Activated naive CD4-positive, alpha-beta T cell treated with Interleukin-2 at 50 U/mL for 16 hours (primary cell): ENCODE measurements at regions not wholly inside any gene's neighbourhood (a gene's known extent, or its start where the extent isn't known, plus 50 kb on each side); places are given as distances from the start of the nearest gene placed in this dataset.

Experiments used
- DNase-seq: peaks from one replicate; pipeline ENCODE4 v3.0.0-alpha.2; 2020

DNA sequence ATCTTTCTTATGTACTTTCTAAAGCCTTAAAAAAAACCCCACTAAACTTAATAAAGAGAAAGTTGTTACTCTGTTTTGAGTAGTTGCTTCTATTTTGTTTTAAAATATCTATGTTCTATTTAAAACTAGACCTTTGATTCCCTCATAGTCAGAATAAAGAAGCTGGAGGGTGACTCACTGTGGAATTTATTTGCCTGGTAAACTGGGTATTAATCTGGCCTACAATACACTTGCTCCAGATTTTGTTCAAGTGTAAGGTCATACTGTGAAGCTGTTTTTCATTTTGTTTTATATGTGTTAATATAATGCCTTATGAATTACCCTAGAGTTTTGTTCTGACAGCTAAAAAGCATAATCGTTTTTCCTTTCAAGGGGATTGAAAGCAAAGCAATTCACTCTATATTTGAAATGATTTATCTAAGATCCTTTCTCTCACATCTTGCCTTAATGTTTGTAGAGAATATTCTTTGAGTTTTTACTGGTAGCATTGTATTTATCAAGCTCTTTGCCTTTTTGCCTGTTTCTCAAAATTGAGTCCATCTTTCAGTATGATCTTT is 277.4 kb upstream of the PITX2 start:
- no peak for DNase-seq

DNA sequence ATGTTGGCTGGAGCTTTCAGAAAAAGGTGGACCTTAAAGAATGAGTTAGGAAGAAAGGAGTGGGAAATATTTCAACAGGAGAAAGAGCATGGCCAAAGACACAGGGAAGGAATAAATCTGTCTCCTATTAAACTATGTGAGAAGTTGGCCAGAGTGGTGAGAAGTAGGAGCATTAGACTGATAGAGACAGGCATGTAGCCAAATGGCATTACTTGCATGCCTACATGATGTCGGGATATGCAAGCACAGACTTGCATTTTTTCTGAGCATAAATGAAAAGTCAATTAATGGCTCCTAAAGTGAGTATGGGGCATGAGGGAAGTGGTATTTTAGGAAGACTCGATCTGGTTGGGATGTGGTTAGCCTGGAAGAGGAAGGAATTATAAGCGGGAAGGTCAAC is 279.6 kb upstream of the PITX2 start:
- DNase-seq, result no peak

DNA sequence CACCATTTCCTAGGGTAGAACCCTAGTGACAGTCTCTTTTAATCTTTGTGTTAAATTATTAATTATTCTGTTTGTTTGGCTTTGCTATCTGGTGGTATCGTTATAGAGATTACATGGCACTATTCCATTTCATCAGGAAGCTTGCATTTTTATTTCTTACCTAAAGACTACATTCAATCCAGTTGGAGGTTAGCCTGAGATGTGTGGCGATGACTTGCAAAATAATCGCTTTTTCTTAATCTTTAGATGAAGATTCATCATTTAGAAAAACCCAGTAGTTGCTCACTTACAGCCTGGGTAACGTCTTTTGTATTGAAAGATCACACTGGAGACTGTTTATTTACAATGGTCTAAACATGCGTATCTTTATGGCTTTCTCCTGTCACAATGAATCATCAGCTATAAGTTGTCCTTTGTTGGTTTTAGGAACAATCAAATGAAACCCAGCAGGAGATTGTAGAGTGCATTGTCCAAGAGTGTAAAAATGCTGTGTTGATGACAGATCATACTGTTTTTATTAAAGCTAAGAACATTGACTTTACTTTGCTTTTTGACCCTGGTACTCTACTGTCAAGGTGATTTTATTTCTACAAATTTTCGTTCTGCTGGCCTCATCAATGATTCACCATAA is 281.7 kb upstream of the PITX2 start:
- no peak for DNase-seq

DNA sequence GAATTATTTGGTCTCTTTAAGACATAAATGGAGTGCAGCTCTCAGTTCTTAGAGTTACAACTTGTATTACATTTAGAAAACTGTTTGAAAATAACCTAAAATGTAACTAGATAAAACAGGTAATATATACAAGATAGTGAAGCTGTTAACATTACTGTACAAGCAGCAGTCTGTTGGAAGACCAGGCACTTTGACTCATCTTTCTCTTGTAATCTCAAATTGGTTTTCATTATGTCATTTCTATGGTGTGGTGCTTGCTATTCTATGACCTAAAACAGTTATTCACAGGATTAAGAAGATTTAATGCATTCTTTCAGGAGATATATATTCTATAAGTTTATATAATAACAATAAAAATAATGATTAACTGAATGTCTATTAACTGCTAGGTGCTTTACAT is 282.5 kb upstream of the PITX2 start:
- no peak for DNase-seq

DNA sequence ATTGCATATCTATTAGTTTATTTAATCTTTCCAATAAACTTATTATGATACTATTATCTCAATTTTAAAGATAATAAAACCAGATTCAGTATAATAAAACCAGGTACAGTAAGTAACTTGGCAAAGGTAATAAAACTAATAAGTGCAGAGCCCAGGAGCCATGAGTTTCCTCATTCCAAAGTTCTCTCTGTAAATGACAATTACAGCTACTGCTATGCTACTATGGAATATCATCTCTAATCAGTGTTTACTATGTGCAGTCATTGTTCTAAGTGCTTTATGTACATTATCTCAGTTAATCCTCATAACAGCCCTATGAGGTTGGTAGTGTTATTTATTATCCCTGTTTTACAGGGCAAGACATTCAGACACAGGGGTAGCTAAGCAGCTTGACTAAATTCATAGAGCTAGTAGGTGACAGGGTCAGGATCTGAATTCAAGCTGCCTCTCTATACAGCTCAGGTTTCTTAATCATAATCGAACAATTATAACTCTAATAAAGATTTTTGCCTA is 285.0 kb upstream of the PITX2 start:
- DNase-seq, result no peak

DNA sequence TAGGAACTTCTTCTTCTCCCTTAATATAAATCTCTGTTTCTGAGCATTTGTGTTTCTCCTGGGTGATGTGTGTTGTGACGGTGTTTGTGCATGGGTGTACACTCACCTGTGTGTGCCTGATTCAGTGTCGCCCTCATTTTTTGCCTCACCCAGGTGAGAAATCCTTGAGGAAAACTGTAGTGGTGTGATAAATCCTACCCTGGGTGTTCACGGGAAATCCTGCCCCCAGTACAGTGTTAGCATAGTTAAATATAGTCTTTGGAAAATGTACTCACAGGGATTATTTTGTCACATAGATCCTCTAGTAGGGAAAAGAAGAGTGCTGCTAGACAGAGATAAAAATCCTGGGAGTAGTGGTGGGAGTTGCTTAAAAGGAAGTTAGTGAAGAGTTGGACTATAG is 291.9 kb upstream of the PITX2 start:
- no peak for DNase-seq

DNA sequence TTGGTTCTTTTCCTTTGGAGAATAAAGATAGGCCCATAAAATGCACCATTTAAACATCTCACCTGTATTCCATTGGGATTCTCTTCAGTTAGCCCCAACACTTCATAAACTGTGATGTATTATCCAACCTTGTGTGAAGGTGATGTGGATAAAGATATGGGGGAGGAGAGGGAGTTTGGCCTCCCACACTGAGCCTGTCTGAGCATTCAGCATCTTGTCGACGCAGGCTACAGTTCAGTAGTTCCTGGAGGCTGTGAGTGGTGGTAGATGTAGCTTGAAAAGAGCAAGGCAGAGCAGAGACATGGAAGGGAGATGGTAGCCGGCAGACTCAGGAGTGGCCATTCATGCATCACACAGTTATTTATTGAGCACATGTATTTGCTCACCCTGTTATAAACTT is 292.4 kb upstream of the PITX2 start:
- no peak for DNase-seq

DNA sequence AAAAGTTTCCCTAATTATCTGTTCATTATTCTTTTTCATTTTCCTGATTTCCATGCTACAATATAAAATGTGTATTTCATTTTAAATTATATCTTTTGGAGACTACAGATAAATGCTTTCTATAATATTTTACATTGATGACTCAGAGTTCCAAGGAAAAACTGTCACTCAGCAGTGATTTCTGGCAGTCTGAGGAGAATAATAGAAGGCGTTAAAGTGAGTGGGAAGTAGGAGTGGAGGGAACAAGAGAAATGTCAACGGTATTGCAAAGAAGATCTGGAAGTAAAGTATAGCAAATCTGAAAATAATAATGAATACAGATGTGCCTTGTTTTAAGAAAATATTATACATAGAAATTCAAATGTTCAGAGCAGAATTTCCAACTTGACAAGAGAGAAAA is 293.6 kb upstream of the PITX2 start:
- no peak for DNase-seq

DNA sequence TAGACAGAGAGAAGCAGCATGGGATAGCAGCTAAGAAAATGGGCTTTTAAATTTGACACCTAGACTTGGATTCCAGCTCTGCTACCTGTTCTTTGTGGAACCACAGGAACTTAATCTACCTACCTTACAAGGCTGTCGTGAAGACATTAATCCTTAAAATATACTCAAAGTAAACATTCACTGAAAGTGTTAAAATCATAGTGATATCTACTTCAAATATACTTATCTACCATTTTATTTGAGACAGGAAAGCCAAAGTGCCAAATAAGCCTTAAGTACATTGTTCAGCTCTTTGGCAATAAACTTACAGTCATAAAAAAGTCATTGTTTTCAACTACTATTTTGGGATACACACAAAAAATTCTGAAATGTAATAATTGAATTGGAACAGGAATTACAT is 295.0 kb upstream of the PITX2 start:
- no peak for DNase-seq

DNA sequence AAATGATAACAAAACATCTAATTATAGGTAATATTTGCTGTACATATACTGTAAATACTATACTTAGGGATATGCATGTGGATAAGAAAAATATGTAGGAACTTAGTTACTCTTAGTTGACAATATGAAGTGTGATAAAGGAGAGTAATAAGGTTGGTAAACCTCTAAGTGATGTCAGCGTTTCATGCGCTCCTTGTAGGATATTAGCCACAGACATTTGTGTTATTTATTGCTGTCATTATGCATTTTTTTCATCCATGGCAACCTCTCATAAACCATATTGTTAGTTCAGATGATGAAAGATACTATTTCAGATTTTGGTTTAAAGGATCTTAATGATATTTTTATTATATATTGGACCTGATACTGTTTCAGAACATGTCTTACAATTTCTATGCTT is 298.1 kb upstream of the PITX2 start:
- no peak for DNase-seq

DNA sequence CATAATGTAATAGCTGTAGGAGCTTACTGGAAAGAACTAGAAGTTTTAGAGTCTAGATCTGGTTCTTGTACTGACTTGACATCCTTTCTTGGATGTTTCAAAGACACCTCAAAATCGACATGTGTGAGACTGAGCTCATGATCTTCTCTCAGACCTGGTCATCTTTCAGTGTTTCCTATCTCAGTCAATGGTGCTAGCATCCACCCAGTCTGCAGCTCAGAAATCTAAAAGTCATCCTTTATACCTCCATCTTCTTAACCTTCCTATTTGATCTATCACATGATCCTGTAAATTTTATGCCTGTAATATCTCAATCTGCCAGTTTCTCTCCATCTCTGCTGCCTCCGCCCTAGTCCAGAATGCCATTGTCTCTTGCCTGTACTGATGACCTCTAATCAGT is 301.9 kb upstream of the PITX2 start:
- DNase-seq, result no peak

DNA sequence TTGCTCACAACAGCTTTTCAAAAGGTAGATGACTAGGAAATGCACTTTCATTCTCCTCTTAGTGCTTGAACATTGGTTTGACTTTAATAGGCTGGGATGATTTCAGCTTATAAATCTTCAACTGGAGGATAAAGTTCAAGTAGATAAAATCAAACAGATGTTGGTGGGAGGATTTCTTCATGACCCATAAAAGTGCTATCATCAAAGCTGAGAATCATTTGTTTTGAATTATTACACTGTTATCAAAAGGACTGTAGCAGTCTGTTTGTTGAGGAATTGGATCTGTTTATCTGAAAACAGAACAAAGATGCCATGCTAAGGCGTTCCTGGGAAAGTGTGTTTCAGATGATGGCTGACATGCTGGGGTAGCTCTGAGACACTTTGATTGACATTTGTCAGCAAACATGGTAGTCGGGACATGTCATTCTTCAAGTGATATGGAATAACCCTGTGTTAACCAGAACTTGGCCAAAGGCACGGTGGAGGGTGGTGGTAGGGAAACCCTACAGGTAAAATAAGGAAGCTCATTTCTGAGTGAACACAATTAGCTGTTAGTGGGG is 304.0 kb upstream of the PITX2 start:
- DNase-seq, result no peak

DNA sequence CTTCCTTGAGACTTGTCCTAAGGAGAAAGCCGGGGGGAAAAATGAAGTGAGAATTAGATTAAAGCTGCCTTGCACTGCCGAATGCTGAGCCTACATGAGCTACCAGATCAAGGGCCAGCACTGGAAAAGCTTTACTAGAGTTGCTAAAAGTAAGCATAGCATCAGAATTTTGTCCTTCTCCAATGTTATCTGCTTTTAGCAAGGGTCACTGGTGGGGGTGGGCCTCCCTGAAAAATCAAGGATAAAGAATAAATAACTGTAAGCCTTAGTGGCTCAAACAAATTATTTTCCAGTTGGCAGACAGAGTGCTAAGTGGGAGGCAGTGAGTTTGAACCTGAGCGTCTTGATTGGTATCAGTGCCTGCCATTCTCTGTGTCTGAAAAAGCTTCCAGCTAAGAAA is 310.5 kb upstream of the PITX2 start:
- DNase-seq, result no peak

DNA sequence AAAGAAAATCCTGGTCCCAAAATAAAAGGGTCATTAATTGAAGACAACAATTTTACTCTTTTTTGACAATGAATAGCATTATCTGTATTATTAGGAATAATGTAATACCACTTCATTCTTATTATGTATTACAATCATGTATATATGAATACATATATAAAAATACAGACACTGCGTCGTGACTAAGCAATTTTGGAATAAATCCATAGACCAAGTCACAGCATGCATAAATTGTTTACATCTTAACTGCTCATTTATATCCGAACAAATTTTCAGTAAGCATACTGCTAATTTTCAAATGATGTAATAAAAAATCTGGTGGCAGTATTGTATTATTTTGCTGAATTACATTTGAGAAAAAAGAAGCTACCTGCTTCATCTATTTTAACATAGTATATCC is 321.6 kb upstream of the PITX2 start:
- DNase-seq, result no peak

DNA sequence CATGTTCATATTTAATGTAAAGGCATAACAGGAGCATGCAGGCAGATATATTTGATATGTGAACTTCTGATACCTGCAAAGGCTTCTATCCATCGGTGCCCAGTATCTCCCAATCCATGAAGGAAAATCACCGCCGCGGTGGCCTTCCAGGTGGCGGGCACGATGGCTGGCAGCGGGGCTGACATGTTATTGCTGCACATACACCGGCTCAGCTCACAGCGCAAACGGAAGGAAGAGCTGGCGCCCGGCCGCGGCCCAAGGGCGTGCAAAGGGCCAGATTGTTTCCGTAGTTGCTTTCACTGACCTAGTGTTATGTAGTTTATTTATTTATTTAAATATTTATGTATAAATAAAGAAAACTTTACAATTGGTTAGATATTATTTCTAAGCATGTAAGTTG is 322.7 kb upstream of the PITX2 start:
- DNase-seq, result no peak

DNA sequence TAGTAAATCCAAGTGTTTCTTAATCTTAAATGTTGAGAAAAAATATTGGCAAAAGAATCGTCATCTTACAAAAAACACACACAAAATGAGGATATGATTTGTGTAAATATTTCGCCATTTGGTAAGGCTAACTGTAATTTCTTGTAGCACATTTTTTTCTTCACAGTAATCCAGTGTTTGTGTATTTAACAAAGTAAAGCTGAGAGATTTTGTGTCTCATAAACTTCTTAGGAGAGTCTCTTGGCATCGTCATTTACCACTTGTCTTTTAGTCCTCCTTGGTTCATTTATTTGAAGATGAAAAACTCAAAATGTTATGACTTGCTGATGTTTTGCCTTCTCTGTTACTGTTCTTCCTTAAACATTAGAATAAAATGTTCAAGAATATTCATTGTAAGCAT is 326.7 kb upstream of the PITX2 start:
- no peak for DNase-seq

DNA sequence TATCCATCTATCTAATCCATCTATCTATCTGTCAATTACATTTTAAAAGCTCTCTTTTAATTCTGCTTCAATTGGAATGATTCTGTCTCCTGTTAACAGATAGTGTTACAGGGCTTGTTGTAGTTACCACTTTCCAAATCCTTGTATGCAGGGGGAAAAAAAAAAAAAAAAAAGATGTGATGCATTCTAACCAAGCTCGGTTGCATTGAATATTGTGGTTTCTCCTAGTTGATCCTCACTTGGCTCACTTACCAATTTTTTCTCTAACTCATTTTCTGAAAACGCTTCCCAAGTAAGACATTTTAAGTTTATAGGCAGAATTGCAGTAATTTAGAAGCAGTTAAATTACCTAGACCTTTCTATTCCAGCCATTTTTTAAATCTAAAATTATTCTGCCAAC is 327.9 kb upstream of the PITX2 start:
- DNase-seq, result no peak

DNA sequence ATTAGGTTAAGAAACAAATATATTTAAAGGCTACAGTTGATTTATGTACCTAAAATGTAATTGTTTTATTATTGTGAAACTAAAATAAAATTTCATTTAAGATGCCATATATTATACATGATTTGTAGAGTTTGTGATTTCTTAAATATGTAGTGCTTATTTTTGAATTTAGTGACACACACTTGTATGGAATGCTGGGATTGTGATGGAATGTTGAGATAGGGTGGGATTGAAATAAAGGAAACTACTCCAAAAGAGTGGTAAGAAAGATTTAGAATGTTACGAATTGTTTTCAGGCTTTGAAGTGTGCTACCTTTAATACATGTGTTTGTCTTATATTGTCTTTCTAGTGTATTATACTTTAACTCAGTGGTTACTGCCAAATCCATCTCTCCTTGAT is 330.3 kb upstream of the PITX2 start:
- DNase-seq, result no peak

DNA sequence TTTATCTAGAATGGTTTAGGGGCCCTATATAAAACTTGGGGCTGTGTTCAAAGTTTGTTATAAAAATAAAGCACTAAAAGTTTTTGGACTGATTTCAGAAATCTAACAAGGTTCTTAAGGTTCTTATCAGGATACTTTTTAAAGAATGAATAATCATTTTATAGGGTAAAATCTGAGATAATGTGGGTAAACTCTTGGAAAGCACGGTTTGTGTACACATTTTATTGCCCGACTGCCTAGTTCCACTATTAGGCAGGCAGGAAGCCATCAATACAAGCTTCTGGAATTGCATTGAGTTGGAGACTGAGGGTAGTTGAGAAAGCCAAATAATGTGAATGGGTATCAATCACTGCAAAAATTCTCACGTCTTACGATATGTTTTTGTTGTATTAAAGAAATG is 331.0 kb upstream of the PITX2 start:
- DNase-seq, result no peak

DNA sequence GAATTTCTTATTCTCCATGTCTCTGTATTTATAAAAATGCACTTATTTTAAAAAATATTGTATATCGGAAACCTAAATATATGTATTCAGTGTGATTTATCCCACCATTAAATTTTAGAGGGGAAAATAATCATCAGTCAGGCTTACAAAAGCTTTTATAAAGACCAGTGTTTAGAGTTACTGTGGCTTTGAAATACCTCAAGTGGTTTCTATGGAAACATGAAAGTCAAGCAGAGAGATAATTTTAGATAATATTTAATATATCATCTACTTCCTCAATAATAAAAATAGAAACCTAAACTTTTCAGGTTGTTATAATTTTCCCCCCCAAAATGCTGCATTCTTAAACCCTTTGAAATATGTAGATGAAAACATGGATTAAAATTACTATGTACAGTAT is 332.9 kb upstream of the PITX2 start:
- DNase-seq, result no peak

DNA sequence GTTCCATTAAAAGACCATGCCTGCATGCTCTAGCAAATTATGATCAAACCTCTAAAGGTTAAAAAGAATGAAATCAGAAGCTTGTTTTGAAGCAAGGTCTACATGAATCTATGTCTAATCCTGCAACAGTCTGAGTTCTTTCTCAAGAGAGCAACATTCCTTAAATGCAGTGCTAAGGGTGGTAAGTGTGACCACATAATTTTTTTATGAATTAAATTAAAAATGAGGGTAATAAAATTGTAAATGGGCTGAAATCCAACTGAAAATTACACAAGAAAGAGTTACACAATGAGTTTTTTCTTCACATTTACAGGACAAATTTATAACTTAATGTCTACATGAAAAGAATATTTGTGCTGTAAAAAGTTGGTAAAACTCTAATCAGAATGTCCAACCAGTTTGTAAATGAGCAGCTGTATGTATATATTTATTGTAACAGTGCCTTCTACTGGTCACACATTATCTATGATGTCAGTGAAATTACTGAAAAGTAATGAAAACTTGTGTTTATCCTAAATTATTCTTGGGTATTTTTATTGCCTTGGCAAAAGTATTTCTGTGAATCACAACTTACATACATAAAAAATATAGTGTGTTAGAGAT is 336.3 kb upstream of the PITX2 start:
- DNase-seq, result no peak

DNA sequence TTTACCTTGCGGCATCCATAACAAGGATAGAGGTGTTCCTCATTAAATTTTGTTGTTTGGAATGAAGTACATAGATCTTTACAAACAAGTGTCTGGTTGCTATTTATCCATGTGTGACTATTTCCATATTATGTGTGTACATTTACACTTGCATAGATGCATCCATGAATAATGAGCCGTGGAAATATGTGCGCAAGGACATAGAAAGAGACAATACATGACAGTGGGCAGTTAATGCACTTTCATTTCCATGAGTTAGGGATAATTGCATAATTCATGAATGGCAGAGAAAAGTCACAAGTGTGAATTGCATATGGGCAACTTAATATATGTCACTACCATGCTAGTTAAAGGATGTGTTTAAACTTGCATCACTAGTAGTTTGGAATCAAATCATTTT is 338.2 kb upstream of the PITX2 start:
- DNase-seq, result no peak

DNA sequence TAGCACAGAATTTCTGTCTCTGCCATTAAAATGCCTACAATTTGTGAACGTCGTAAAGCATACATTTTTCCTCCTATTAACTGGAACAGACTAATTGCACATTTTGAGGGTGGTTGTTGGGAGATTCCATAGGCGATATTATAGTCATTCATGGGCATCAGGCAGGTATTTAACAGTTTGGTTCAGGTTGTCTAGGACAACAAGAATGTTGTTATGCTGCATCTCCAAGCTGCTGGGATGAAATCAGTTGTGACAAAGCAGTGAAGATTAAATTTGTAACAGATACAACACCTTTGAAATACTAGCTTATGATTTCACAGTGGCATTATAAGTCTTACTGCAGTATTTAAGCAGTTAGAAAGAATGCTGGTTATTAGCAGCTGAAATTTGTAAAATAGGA is 339.7 kb upstream of the PITX2 start:
- no peak for DNase-seq

DNA sequence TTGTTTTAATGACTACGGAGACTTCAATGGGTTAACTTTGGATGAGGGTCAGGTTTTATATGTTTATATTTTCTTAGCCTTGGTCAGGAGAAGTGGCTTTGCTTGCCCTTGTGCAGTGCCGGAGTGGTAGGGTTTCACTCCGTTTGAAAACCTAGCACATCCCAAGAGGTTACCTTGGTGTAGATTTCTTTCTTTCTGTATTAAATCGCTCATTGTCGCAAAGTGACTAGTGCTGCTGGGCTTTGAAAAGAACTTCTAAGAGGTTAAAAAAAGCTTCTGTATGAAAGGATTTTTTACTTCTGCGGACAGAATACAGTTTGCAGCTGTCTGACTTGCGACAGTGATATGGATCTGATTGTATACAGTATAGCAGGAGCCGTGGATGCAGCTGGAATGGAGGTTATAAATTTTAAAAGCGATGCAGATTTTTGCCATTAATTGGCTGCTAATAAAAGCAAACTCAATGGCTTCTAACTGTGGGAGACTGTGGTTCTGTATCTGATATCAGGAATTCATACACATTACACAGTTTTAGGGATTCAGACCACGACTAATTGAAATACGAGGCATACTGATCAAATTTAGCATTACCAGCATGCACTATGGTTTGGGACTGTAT is 340.9 kb upstream of the PITX2 start:
- DNase-seq, result no peak
